Esophagus muscularis mucosa (tissue), 4 donors: ENCODE measurements at regions not wholly inside any gene's neighbourhood (a gene's known extent, or its start where the extent isn't known, plus 50 kb on each side); places are given as distances from the start of the nearest gene placed in this dataset.

Experiments used
- DNase-seq: peaks from one replicate; pipeline ENCODE4 v3.0.0-alpha.2; 2017; ENCODE audit errors: extremely low spot score
- H3K27ac ChIP-seq, 4 donors: fragments of 200-600 bp; sonication (generic); replicated peaks in 1 of 4; 1 replicate in 3 of 4; 2 replicates in 1 of 4; pipeline ENCODE4 v1.5.1; 2016 to 2019; ENCODE audit warnings: mild to moderate bottlenecking in 1 of 4
- H3K27me3 ChIP-seq, 4 donors: fragments of 200-600 bp; sonication (generic); one replicate each; pipeline versions ENCODE4 v1.5.1 to v1.6.0; 2016 to 2019
- H3K36me3 ChIP-seq, 4 donors: fragments of 200-600 bp; sonication (generic); one replicate each; pipeline ENCODE4 v1.5.1; 2016 to 2019
- H3K4me1 ChIP-seq, 4 donors: fragments of 200-600 bp; sonication (generic); one replicate each; pipeline ENCODE4 v1.5.1; 2016 to 2019
- H3K4me3 ChIP-seq, 4 donors: fragments of 200-600 bp; sonication (generic); 1 replicate in 2 of 4; 2 replicates in 2 of 4; pipeline ENCODE4 v1.5.1; 2016 to 2019; ENCODE audit warnings: mild to moderate bottlenecking in 4 of 4, moderate library complexity in 1 of 4
- H3K9me3 ChIP-seq, 4 donors: fragments of 200-600 bp; sonication (generic); 1 replicate in 3 of 4; 2 replicates in 1 of 4; pipeline ENCODE4 v1.5.1; 2016 to 2019
- EP300 ChIP-seq: sonication (generic); formaldehyde crosslinking; IDR thresholded peaks from one replicate; pipeline ENCODE4 v1.6.1; 2017; ENCODE audit warnings: antibody characterized with exemption
- POLR2A ChIP-seq: fragments of 450-650 bp; IDR thresholded peaks from one replicate; pipeline ENCODE4 v1.6.1; 2017; ENCODE audit warnings: antibody characterized with exemption, moderate library complexity, mild to moderate bottlenecking, low read depth
- POLR2AphosphoS5 ChIP-seq, 2 donors: sonication (generic); formaldehyde crosslinking; IDR thresholded peaks; one replicate each; pipeline ENCODE4 v1.6.1; 2017; ENCODE audit warnings: antibody characterized with exemption in 2 of 2
- WGBS: methylation state at CpG from one replicate; pipeline ENCODE4 v1.1.5; 2018; 5-methylcytosine and 5-hydroxymethylcytosine counted together
- intact Hi-C: fragments of 100-400 bp; cut with DNase I; formaldehyde crosslinking; loops from one replicate; pipeline ENCODE4 v1.15.1; 2023
- TF ChIP-seq, protein P1 (sequence below), 3 experiments: fragments of 200-600 bp in 2 of 3; fragments of 450-650 bp in 1 of 3; sonication (generic) in 2 of 3; IDR thresholded peaks; one replicate each; pipeline ENCODE4 v1.5.1; 2017 to 2019; ENCODE audit warnings: antibody characterized with exemption in 3 of 3, mild to moderate bottlenecking in 2 of 3, moderate library complexity in 1 of 3

DNA sequence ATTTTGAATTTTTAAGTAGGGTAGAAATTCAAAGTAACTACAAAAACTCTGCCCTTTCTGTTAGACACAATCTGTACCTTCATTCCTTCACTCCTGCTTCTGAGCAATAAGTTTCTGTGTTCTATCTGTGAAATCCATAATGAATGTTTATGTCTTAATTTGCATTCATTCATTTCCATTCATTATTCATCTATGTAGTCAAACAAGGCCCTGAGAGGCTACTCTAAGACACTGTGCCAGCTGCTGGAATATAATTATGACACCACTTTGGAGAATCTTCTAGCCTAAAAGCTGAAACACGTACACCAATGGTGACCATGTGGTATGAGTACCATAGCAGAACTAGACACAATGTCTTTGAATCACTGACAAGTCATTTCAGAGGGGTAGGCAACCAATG is 199.9 kb upstream of the FAR2 start:
- DNase-seq: no peak
- 92% methylated on average over 1 of the region's 1 CpG for WGBS
- Histone ChIP-seq H3K27ac (no peak overlapping the region), H3K27me3 (no peaks in the 10 kb centered on the region), H3K4me1 (no peaks in the 10 kb centered on the region), H3K36me3 (no peaks in the 10 kb centered on the region), H3K9me3 (no peaks in the 10 kb centered on the region), H3K4me3 (no peak overlapping the region)
- intact Hi-C loops: no loop called here
- TF ChIP-seq, protein P1, sequence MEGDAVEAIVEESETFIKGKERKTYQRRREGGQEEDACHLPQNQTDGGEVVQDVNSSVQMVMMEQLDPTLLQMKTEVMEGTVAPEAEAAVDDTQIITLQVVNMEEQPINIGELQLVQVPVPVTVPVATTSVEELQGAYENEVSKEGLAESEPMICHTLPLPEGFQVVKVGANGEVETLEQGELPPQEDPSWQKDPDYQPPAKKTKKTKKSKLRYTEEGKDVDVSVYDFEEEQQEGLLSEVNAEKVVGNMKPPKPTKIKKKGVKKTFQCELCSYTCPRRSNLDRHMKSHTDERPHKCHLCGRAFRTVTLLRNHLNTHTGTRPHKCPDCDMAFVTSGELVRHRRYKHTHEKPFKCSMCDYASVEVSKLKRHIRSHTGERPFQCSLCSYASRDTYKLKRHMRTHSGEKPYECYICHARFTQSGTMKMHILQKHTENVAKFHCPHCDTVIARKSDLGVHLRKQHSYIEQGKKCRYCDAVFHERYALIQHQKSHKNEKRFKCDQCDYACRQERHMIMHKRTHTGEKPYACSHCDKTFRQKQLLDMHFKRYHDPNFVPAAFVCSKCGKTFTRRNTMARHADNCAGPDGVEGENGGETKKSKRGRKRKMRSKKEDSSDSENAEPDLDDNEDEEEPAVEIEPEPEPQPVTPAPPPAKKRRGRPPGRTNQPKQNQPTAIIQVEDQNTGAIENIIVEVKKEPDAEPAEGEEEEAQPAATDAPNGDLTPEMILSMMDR (IDR thresholded peaks at IDR 0.05): no peak
- TF ChIP-seq EP300 (no peak), POLR2AphosphoS5 (IDR thresholded peaks at IDR 0.05) (no peak), POLR2A (no peak)

DNA sequence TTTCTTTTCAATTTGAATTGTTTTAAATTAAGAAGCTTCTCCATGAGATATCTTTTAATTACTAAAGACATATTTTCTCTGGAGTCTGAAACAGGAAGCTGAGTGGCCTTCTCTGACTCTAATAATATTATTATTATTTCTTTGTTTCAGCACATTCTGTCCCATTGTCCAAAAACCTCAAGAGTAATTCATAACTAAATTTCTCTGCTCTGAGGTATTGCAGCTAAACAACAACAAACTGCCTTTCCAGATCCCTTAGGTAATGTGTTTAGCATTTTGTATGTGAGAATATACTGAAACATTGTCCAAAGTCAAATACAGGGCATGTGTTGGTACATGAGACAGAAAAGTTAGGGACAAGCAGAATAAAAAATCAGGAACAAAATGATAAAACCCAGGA is 199.0 kb upstream of the FAR2 start:
- no peaks in the 10 kb centered on the region for H3K9me3 ChIP-seq
- intact Hi-C loops: no loop called here
- H3K27ac ChIP-seq: no peak overlapping the region
- no peak for TF ChIP-seq POLR2AphosphoS5 (IDR thresholded peaks at IDR 0.05)
- TF ChIP-seq, protein P1 (IDR thresholded peaks at IDR 0.05): no peak
- no peak for TF ChIP-seq POLR2A
- no peak for TF ChIP-seq EP300
- DNase-seq: no peak
- H3K36me3 ChIP-seq: no peaks in the 10 kb centered on the region
- no peaks in the 10 kb centered on the region for H3K27me3 ChIP-seq
- no peak overlapping the region for H3K4me3 ChIP-seq
- no peaks in the 10 kb centered on the region for H3K4me1 ChIP-seq

DNA sequence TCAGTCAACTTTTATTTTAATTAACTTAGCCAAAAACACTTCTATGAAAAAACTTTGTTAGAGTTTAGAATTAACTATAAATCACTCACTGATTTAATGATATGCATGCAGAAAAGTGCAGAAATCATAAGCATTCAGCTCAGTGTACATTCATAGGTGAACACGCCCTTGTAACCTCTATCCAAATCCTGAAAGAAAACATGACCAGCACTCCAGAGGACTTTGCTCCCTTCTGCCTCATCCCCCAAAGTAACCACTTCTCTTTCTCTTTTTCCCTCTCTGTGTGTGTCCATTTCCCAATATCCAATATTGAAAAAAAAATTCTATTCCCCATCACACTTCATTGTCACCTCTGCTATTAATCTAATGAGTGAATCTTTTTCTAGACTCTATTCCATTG is 197.1 kb upstream of the FAR2 start:
- DNase-seq: no peak
- Histone ChIP-seq H3K9me3 (no peaks in the 10 kb centered on the region), H3K27me3 (no peaks in the 10 kb centered on the region), H3K27ac (no peak overlapping the region), H3K4me1 (no peaks in the 10 kb centered on the region), H3K36me3 (no peaks in the 10 kb centered on the region), H3K4me3 (no peak overlapping the region)
- TF ChIP-seq POLR2A: no peak
- TF ChIP-seq EP300: no peak
- no peak for TF ChIP-seq POLR2AphosphoS5 (IDR thresholded peaks at IDR 0.05)
- TF ChIP-seq, protein P1 (IDR thresholded peaks at IDR 0.05): no peak
- 100% methylated on average over 1 of the region's 1 CpG for WGBS
- intact Hi-C loops: no loop called here

DNA sequence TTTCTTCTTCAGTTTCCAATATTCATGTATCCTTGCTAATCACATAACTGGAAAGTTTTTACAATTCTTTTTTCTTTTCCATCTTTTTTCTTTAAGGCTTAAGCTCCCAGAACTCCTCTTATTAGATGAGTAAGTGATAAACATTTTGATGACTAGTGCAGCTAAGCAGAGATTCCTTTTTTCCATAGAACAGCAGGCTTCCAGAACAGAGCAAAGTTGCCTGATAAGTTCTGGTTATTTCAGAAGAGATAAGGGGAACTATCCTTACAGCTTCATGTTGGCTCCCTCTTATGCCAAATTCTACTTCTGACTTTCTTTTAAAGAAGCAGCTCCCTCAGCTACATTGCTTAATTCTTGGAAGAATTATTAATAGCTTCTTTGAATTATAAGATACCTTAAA is 194.7 kb upstream of the FAR2 start:
- Histone ChIP-seq H3K27me3 (no peaks in the 10 kb centered on the region), H3K4me3 (no peak overlapping the region), H3K9me3 (no peaks in the 10 kb centered on the region), H3K36me3 (no peaks in the 10 kb centered on the region), H3K4me1 (peaks cover 0 to 13% (median 3%) of the 10 kb centered on the region in 4 donors), H3K27ac (no peak overlapping the region)
- no peak for DNase-seq
- intact Hi-C loops: no loop called here
- TF ChIP-seq POLR2AphosphoS5 (IDR thresholded peaks at IDR 0.05) (no peak), EP300 (no peak), POLR2A (no peak)
- TF ChIP-seq, protein P1 (IDR thresholded peaks at IDR 0.05): no peak

DNA sequence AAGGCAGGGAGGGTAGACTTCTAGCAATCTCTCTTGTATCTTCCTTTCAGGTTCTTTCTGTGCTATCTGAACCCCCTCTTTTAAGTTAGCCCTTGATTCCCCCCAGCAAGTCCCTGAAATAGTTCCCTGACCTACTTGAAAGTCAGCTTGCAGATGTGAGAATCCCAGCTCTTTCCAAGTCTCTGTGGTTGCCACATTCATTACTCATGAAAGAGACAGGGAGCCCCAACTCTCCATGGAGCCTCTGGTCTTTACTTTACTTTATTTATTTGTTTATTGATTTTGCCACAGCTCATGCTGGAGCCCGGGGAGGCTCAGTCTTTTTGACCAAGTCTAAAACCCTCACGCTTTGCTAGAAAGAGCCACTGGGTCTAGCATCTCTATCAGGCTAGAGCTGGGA is 193.6 kb upstream of the FAR2 start:
- Histone ChIP-seq H3K4me1 (peaks cover 0 to 14% (median 3%) of the 10 kb centered on the region in 4 donors), H3K9me3 (no peaks in the 10 kb centered on the region), H3K4me3 (no peak overlapping the region), H3K27ac (no peak overlapping the region), H3K36me3 (no peaks in the 10 kb centered on the region), H3K27me3 (no peaks in the 10 kb centered on the region)
- intact Hi-C loops: no loop called here
- WGBS: 72% methylated on average over 2 of the region's 2 CpGs
- no peak for DNase-seq
- TF ChIP-seq POLR2A (no peak), POLR2AphosphoS5 (IDR thresholded peaks at IDR 0.05) (no peak), EP300 (no peak)
- TF ChIP-seq, protein P1 (IDR thresholded peaks at IDR 0.05): no peak
